Right lobe of liver (tissue), 4 donors: ENCODE measurements at regions not wholly inside any gene's neighbourhood (a gene's known extent, or its start where the extent isn't known, plus 50 kb on each side); places are given as distances from the start of the nearest gene placed in this dataset.

Source experiments
- POLR2A ChIP-seq: fragments of 450-650 bp; IDR thresholded peaks from one replicate; pipeline ENCODE4 v1.6.1; 2017; ENCODE audit warnings: antibody characterized with exemption, mild to moderate bottlenecking
- TF ChIP-seq, protein P1 (sequence below), 4 donors: fragments of 200-600 bp in 3 of 4; fragments of 450-650 bp in 1 of 4; IDR thresholded peaks; one replicate each; pipeline versions ENCODE4 v1.5.1 to v1.8.0; 2016 to 2022; ENCODE audit warnings: antibody characterized with exemption in 4 of 4, mild to moderate bottlenecking in 2 of 4
- donor health status: DM: no; HTN: no; CAD: no.
- donor health status: DM: no; HTN: no; CAD: no.
- donor health status: DM: no; HTN: yes; CAD: no.

- TF ChIP-seq, protein P1, sequence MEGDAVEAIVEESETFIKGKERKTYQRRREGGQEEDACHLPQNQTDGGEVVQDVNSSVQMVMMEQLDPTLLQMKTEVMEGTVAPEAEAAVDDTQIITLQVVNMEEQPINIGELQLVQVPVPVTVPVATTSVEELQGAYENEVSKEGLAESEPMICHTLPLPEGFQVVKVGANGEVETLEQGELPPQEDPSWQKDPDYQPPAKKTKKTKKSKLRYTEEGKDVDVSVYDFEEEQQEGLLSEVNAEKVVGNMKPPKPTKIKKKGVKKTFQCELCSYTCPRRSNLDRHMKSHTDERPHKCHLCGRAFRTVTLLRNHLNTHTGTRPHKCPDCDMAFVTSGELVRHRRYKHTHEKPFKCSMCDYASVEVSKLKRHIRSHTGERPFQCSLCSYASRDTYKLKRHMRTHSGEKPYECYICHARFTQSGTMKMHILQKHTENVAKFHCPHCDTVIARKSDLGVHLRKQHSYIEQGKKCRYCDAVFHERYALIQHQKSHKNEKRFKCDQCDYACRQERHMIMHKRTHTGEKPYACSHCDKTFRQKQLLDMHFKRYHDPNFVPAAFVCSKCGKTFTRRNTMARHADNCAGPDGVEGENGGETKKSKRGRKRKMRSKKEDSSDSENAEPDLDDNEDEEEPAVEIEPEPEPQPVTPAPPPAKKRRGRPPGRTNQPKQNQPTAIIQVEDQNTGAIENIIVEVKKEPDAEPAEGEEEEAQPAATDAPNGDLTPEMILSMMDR (IDR thresholded peaks at IDR 0.05), result no peak
- TF ChIP-seq POLR2A, result no peak
These were observed 295.1 kb downstream of the FGF9 start for GRCh38 chr13:21966014-21966413.
